ENCODE measurements at regions not wholly inside any gene's neighbourhood (a gene's known extent, or its start where the extent isn't known, plus 50 kb on each side); places are given as distances from the start of the nearest gene placed in this dataset.

- 98% methylated on average over 19 of the region's 19 CpGs for WGBS
- Histone ChIP-seq H3K36me3 (ENCODE audit: control insufficient read depth in 2 of 2, insufficient read depth in 2 of 2, low read length in 1 of 2) (no peaks in the 10 kb centered on the region), H3K27me3 (ENCODE audit: control insufficient read depth in 2 of 2, insufficient read depth in 1 of 2, low read length in 1 of 2) (no peaks in the 10 kb centered on the region), H3K4me1 (ENCODE audit: control insufficient read depth in 2 of 2, insufficient read depth in 2 of 2, low read length in 2 of 2) (no peaks in the 10 kb centered on the region), H3K4me3 (ENCODE audit: low read length in 2 of 2) (no peak overlapping the region), H3K27ac (ENCODE audit: low read depth in 1 of 2, low read length in 1 of 2) (no peak overlapping the region), H3K9me3 (ENCODE audit: control insufficient read depth in 2 of 2, insufficient read depth in 1 of 2, low read length in 1 of 2) (peaks cover 4 to 19% of the 10 kb centered on the region in 2 donors)
- DNase-seq (ENCODE audit: low read depth in 6 of 9, low spot score in 9 of 9), result no peak
These were observed 1177.4 kb upstream of the GBE1 start for GRCh38 chr3:82938821-82939328.

GRCh38 chr3:82927309-82928253, 1166.1 kb upstream of the GBE1 start:
- Histone ChIP-seq H3K27me3 (ENCODE audit: control insufficient read depth in 2 of 2, insufficient read depth in 1 of 2, low read length in 1 of 2) (no peaks in the 10 kb centered on the region), H3K27ac (ENCODE audit: low read depth in 1 of 2, low read length in 1 of 2) (no peak overlapping the region), H3K9me3 (ENCODE audit: control insufficient read depth in 2 of 2, insufficient read depth in 1 of 2, low read length in 1 of 2) (no peaks in the 10 kb centered on the region), H3K4me1 (ENCODE audit: control insufficient read depth in 2 of 2, insufficient read depth in 2 of 2, low read length in 2 of 2) (no peaks in the 10 kb centered on the region), H3K36me3 (ENCODE audit: control insufficient read depth in 2 of 2, insufficient read depth in 2 of 2, low read length in 1 of 2) (no peaks in the 10 kb centered on the region), H3K4me3 (ENCODE audit: low read length in 2 of 2) (no peak overlapping the region)
- WGBS, result 92% methylated on average over 5 of the region's 5 CpGs
- DNase-seq (ENCODE audit: low read depth in 6 of 9, low spot score in 9 of 9), result no peak

- DNase-seq (ENCODE audit: low read depth in 6 of 9, low spot score in 9 of 9), result no peak
- Histone ChIP-seq H3K27ac (ENCODE audit: low read depth in 1 of 2, low read length in 1 of 2) (no peak overlapping the region), H3K36me3 (ENCODE audit: control insufficient read depth in 2 of 2, insufficient read depth in 2 of 2, low read length in 1 of 2) (no peaks in the 10 kb centered on the region), H3K4me1 (ENCODE audit: control insufficient read depth in 2 of 2, insufficient read depth in 2 of 2, low read length in 2 of 2) (no peaks in the 10 kb centered on the region), H3K27me3 (ENCODE audit: control insufficient read depth in 2 of 2, insufficient read depth in 1 of 2, low read length in 1 of 2) (no peaks in the 10 kb centered on the region), H3K4me3 (ENCODE audit: low read length in 2 of 2) (no peak overlapping the region), H3K9me3 (ENCODE audit: control insufficient read depth in 2 of 2, insufficient read depth in 1 of 2, low read length in 1 of 2) (no peaks in the 10 kb centered on the region)
- 83% methylated on average over 3 of the region's 3 CpGs for WGBS
These were observed 1129.6 kb upstream of the GBE1 start for GRCh38 chr3:82891028-82891427.

GRCh38 chr3:82883072-82883471, 1121.6 kb upstream of the GBE1 start:
- no peaks in the 10 kb centered on the region for H3K4me1 ChIP-seq (ENCODE audit: control insufficient read depth in 2 of 2, insufficient read depth in 2 of 2, low read length in 2 of 2)
- no peak overlapping the region for H3K27ac ChIP-seq (ENCODE audit: low read depth in 1 of 2, low read length in 1 of 2)
- no peaks in the 10 kb centered on the region for H3K36me3 ChIP-seq (ENCODE audit: control insufficient read depth in 2 of 2, insufficient read depth in 2 of 2, low read length in 1 of 2)
- H3K4me3 ChIP-seq (ENCODE audit: low read length in 2 of 2), result no peak overlapping the region
- no peaks in the 10 kb centered on the region for H3K27me3 ChIP-seq (ENCODE audit: control insufficient read depth in 2 of 2, insufficient read depth in 1 of 2, low read length in 1 of 2)
- no peak for DNase-seq (ENCODE audit: low read depth in 6 of 9, low spot score in 9 of 9)
- no peaks in the 10 kb centered on the region for H3K9me3 ChIP-seq (ENCODE audit: control insufficient read depth in 2 of 2, insufficient read depth in 1 of 2, low read length in 1 of 2)
- 84% methylated on average over 2 of the region's 2 CpGs for WGBS

GRCh38 chr3:82875401-82875800, 1114.0 kb upstream of the GBE1 start:
- H3K27ac ChIP-seq (ENCODE audit: low read depth in 1 of 2, low read length in 1 of 2), result no peak overlapping the region
- no peak for DNase-seq (ENCODE audit: low read depth in 6 of 9, low spot score in 9 of 9)
- H3K27me3 ChIP-seq (ENCODE audit: control insufficient read depth in 2 of 2, insufficient read depth in 1 of 2, low read length in 1 of 2), result no peaks in the 10 kb centered on the region
- H3K4me1 ChIP-seq (ENCODE audit: control insufficient read depth in 2 of 2, insufficient read depth in 2 of 2, low read length in 2 of 2), result no peaks in the 10 kb centered on the region
- 90% methylated on average over 1 of the region's 1 CpG for WGBS
- no peaks in the 10 kb centered on the region for H3K9me3 ChIP-seq (ENCODE audit: control insufficient read depth in 2 of 2, insufficient read depth in 1 of 2, low read length in 1 of 2)
- no peaks in the 10 kb centered on the region for H3K36me3 ChIP-seq (ENCODE audit: control insufficient read depth in 2 of 2, insufficient read depth in 2 of 2, low read length in 1 of 2)
- no peak overlapping the region for H3K4me3 ChIP-seq (ENCODE audit: low read length in 2 of 2)

GRCh38 chr3:82839871-82840270, 1078.4 kb upstream of the GBE1 start:
- H3K9me3 ChIP-seq (ENCODE audit: control insufficient read depth in 2 of 2, insufficient read depth in 1 of 2, low read length in 1 of 2), result peaks cover 0 to 3% of the 10 kb centered on the region in 2 donors
- no peak for DNase-seq (ENCODE audit: low read depth in 6 of 9, low spot score in 9 of 9)
- no peak overlapping the region for H3K4me3 ChIP-seq (ENCODE audit: low read length in 2 of 2)
- H3K36me3 ChIP-seq (ENCODE audit: control insufficient read depth in 2 of 2, insufficient read depth in 2 of 2, low read length in 1 of 2), result no peaks in the 10 kb centered on the region
- no peak overlapping the region for H3K27ac ChIP-seq (ENCODE audit: low read depth in 1 of 2, low read length in 1 of 2)
- no peaks in the 10 kb centered on the region for H3K27me3 ChIP-seq (ENCODE audit: control insufficient read depth in 2 of 2, insufficient read depth in 1 of 2, low read length in 1 of 2)
- H3K4me1 ChIP-seq (ENCODE audit: control insufficient read depth in 2 of 2, insufficient read depth in 2 of 2, low read length in 2 of 2), result no peaks in the 10 kb centered on the region

GRCh38 chr3:82834098-82834497, 1072.7 kb upstream of the GBE1 start:
- Histone ChIP-seq H3K9me3 (ENCODE audit: control insufficient read depth in 2 of 2, insufficient read depth in 1 of 2, low read length in 1 of 2) (no peaks in the 10 kb centered on the region), H3K27ac (ENCODE audit: low read depth in 1 of 2, low read length in 1 of 2) (no peak overlapping the region), H3K4me1 (ENCODE audit: control insufficient read depth in 2 of 2, insufficient read depth in 2 of 2, low read length in 2 of 2) (no peaks in the 10 kb centered on the region), H3K4me3 (ENCODE audit: low read length in 2 of 2) (no peak overlapping the region), H3K36me3 (ENCODE audit: control insufficient read depth in 2 of 2, insufficient read depth in 2 of 2, low read length in 1 of 2) (no peaks in the 10 kb centered on the region), H3K27me3 (ENCODE audit: control insufficient read depth in 2 of 2, insufficient read depth in 1 of 2, low read length in 1 of 2) (no peaks in the 10 kb centered on the region)
- no peak for DNase-seq (ENCODE audit: low read depth in 6 of 9, low spot score in 9 of 9)
- 89% methylated on average over 4 of the region's 4 CpGs for WGBS

- H3K4me3 ChIP-seq (ENCODE audit: low read length in 2 of 2), result no peak overlapping the region
- H3K4me1 ChIP-seq (ENCODE audit: control insufficient read depth in 2 of 2, insufficient read depth in 2 of 2, low read length in 2 of 2), result no peaks in the 10 kb centered on the region
- no peak overlapping the region for H3K27ac ChIP-seq (ENCODE audit: low read depth in 1 of 2, low read length in 1 of 2)
- no peaks in the 10 kb centered on the region for H3K27me3 ChIP-seq (ENCODE audit: control insufficient read depth in 2 of 2, insufficient read depth in 1 of 2, low read length in 1 of 2)
- DNase-seq (ENCODE audit: low read depth in 6 of 9, low spot score in 9 of 9), result no peak
- H3K9me3 ChIP-seq (ENCODE audit: control insufficient read depth in 2 of 2, insufficient read depth in 1 of 2, low read length in 1 of 2), result peaks cover 0 to 2% of the 10 kb centered on the region in 2 donors
- WGBS, result 90% methylated on average over 2 of the region's 2 CpGs
- H3K36me3 ChIP-seq (ENCODE audit: control insufficient read depth in 2 of 2, insufficient read depth in 2 of 2, low read length in 1 of 2), result no peaks in the 10 kb centered on the region
These were observed 1063.0 kb upstream of the GBE1 start for GRCh38 chr3:82824491-82824890.

GRCh38 chr3:82816086-82816485, 1054.6 kb upstream of the GBE1 start:
- H3K9me3 ChIP-seq (ENCODE audit: control insufficient read depth in 2 of 2, insufficient read depth in 1 of 2, low read length in 1 of 2), result peaks cover 0 to 14% of the 10 kb centered on the region in 2 donors
- H3K36me3 ChIP-seq (ENCODE audit: control insufficient read depth in 2 of 2, insufficient read depth in 2 of 2, low read length in 1 of 2), result no peaks in the 10 kb centered on the region
- H3K27me3 ChIP-seq (ENCODE audit: control insufficient read depth in 2 of 2, insufficient read depth in 1 of 2, low read length in 1 of 2), result no peaks in the 10 kb centered on the region
- H3K4me3 ChIP-seq (ENCODE audit: low read length in 2 of 2), result no peak overlapping the region
- no peaks in the 10 kb centered on the region for H3K4me1 ChIP-seq (ENCODE audit: control insufficient read depth in 2 of 2, insufficient read depth in 2 of 2, low read length in 2 of 2)
- no peak for DNase-seq (ENCODE audit: low read depth in 6 of 9, low spot score in 9 of 9)
- no peak overlapping the region for H3K27ac ChIP-seq (ENCODE audit: low read depth in 1 of 2, low read length in 1 of 2)

Data from thymus (tissue), 11 donors.